HepG2 (cell line): ENCODE measurements at regions not wholly inside any gene's neighbourhood (a gene's known extent, or its start where the extent isn't known, plus 50 kb on each side); places are given as distances from the start of the nearest gene placed in this dataset.
A peak's percentile ranks its signal among the peaks of the same experiment; 100 is the strongest.

ENCODE experiments used
- CC2D1A ChIP-seq: sonication (generic); formaldehyde crosslinking; IDR thresholded peaks from 2 replicates; pipeline ENCODE4 v1.8.1; 2023; ENCODE audit warnings: mild to moderate bottlenecking, missing genetic modification reagents
- DRAP1 ChIP-seq: IDR thresholded peaks from 2 replicates; pipeline ENCODE4 v1.6.1; 2016; ENCODE audit warnings: missing genetic modification reagents, missing compliant biosample characterization
- ETV6 ChIP-seq: sonication (generic); formaldehyde crosslinking; conservative IDR thresholded peaks from 2 replicates; pipeline ENCODE4 v1.4.0; 2020; ENCODE audit warnings: missing genetic modification reagents
- GABPB1 ChIP-seq: IDR thresholded peaks from 2 replicates; pipeline ENCODE4 v1.6.1; 2016; ENCODE audit warnings: mild to moderate bottlenecking, missing genetic modification reagents, moderate library complexity, missing compliant biosample characterization
- GMEB1 ChIP-seq: sonication (generic); formaldehyde crosslinking; IDR thresholded peaks from 2 replicates; pipeline ENCODE4 v1.5.1; 2020; ENCODE audit warnings: missing genetic modification reagents, mild to moderate bottlenecking, borderline replicate concordance
- HIVEP1 ChIP-seq: sonication (generic); formaldehyde crosslinking; IDR thresholded peaks from 2 replicates; pipeline ENCODE4 v1.4.0; 2020; ENCODE audit warnings: mild to moderate bottlenecking, missing genetic modification reagents
- NR2F2 ChIP-seq: IDR thresholded peaks from 2 replicates; pipeline ENCODE4 v1.6.1; 2012; ENCODE audit warnings: low read depth, inconsistent platforms, borderline replicate concordance
- REST ChIP-seq, 2 experiments: IDR thresholded peaks; 2 replicates each; pipeline ENCODE4 v1.6.1; 2011 to 2012; ENCODE audit warnings: low read length in 2 of 2, borderline replicate concordance in 1 of 2, low read depth in 1 of 2, mild to moderate bottlenecking in 1 of 2, moderate library complexity in 1 of 2
- RFX5 ChIP-seq: IDR thresholded peaks from 2 replicates; pipeline ENCODE4 v1.6.1; 2011; ENCODE audit warnings: low read depth, low read length, improper control_type of control experiment
- SALL1 ChIP-seq: sonication (generic); formaldehyde crosslinking; IDR thresholded peaks from 2 replicates; pipeline ENCODE4 v1.8.0; 2022; ENCODE audit warnings: mild to moderate bottlenecking, missing genetic modification reagents
- ZBTB4 ChIP-seq: sonication (generic); formaldehyde crosslinking; IDR thresholded peaks from 2 replicates; pipeline ENCODE4 v1.4.0; 2020; ENCODE audit warnings: missing genetic modification reagents, mild to moderate bottlenecking, borderline replicate concordance
- ZNF138 ChIP-seq: sonication (generic); formaldehyde crosslinking; IDR thresholded peaks from 2 replicates; pipeline ENCODE4 v1.5.0; 2020; ENCODE audit warnings: mild to moderate bottlenecking, low read depth, missing genetic modification reagents
- ZNF512 ChIP-seq: sonication (generic); formaldehyde crosslinking; IDR thresholded peaks from 2 replicates; pipeline ENCODE4 v1.4.0; 2020; ENCODE audit warnings: mild to moderate bottlenecking, missing genetic modification reagents
- ZNF652 ChIP-seq: IDR thresholded peaks from 2 replicates; pipeline ENCODE4 v1.6.1; 2016; ENCODE audit warnings: low read depth, borderline replicate concordance
- ZNF678 ChIP-seq: sonication (generic); formaldehyde crosslinking; IDR thresholded peaks from 2 replicates; pipeline ENCODE4 v1.4.0; 2020; ENCODE audit warnings: mild to moderate bottlenecking, missing genetic modification reagents
- ZNF776 ChIP-seq: sonication (generic); formaldehyde crosslinking; IDR thresholded peaks from 2 replicates; pipeline ENCODE4 v1.4.0; 2020; ENCODE audit warnings: mild to moderate bottlenecking, missing genetic modification reagents
- ZNF790 ChIP-seq: sonication (generic); formaldehyde crosslinking; IDR thresholded peaks from 2 replicates; pipeline ENCODE4 v1.8.0; 2022; ENCODE audit warnings: missing genetic modification reagents, mild to moderate bottlenecking, borderline replicate concordance
- ZNF800 ChIP-seq: sonication (generic); formaldehyde crosslinking; IDR thresholded peaks from 2 replicates; pipeline ENCODE4 v1.4.0; 2020; ENCODE audit warnings: missing genetic modification reagents

GRCh38 chr22:27627444-27627833 lies 174.1 kb downstream of the MN1 start (continued):
- TF ChIP-seq ZNF652 (CRISPR knock-in tag): no peak
- no peak for TF ChIP-seq ZNF800
- TF ChIP-seq ETV6 (CRISPR knock-in tag): no peak
- no peak for TF ChIP-seq GMEB1 (CRISPR knock-in tag)
- no peak for TF ChIP-seq REST (IDR thresholded peaks at IDR 0.05; ENCODE audit: borderline replicate concordance in 1 of 2, low read depth in 1 of 2, low read length in 2 of 2)
- TF ChIP-seq RFX5: no peak
- TF ChIP-seq ZNF138 (CRISPR knock-in tag): no peak
- TF ChIP-seq ZNF678: no peak
- no peak for TF ChIP-seq ZBTB4
- no peak for TF ChIP-seq ZNF790 (CRISPR knock-in tag)
- TF ChIP-seq GABPB1 (CRISPR knock-in tag): peak; percentile 45; the same call in 1 of the 2 replicates
- no peak for TF ChIP-seq CC2D1A (CRISPR knock-in tag)
- no peak for TF ChIP-seq NR2F2
- no peak for TF ChIP-seq ZNF776 (CRISPR knock-in tag)
- TF ChIP-seq DRAP1 (CRISPR knock-in tag): peak; percentile 27; the same call in 1 of the 2 replicates
- TF ChIP-seq HIVEP1: no peak
- no peak for TF ChIP-seq ZNF512 (CRISPR knock-in tag)
- peak; percentile 31; the same call in 1 of the 2 replicates for TF ChIP-seq SALL1 (CRISPR knock-in tag)
